NT2/D1 (cell line): ENCODE measurements at regions not wholly inside any gene's neighbourhood (a gene's known extent, or its start where the extent isn't known, plus 50 kb on each side); places are given as distances from the start of the nearest gene placed in this dataset.

Experiments used
- SUZ12 ChIP-seq: IDR thresholded peaks from 2 replicates; pipeline ENCODE4 v1.6.1; 2011; ENCODE audit not compliant: insufficient read length, insufficient read depth; ENCODE audit errors: extremely low read depth
- YY1 ChIP-seq: IDR thresholded peaks from 2 replicates; pipeline ENCODE4 v1.6.1; 2011; ENCODE audit not compliant: insufficient read length, insufficient read depth
- ZNF274 ChIP-seq: IDR thresholded peaks from 2 replicates; pipeline ENCODE4 v1.6.1; 2011; ENCODE audit warnings: mild to moderate bottlenecking, low read depth, low read length

GRCh38 chr2:30074023-30074422 is 72.8 kb upstream of the YPEL5 start:
- TF ChIP-seq YY1 (no peak), ZNF274 (no peak), SUZ12 (no peak)
